ENCODE measurements at regions not wholly inside any gene's neighbourhood (a gene's known extent, or its start where the extent isn't known, plus 50 kb on each side); places are given as distances from the start of the nearest gene placed in this dataset.
"Not testable (repeated sequence)": the region's sequence is repeated elsewhere in the genome, so short reads cannot be mapped to it uniquely, and the experiment has no call there.

DNA sequence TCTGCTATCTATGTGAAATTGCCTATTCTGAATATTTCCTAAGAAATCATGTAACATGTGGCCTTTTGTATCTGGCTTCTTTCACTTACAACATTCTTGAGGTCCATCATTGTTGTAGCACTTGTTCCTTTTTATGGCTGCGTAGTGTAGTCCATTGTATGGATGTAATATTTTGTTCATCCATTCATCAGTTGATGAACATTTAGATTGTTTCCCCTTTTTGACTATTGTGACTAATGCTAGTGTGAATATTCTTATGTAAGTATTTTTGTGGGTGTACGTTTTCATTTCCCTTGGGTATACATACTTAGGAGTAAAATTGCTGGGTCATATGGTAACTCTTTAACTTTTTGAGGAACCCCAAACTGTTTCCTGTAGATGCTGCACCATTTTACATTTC is 134.6 kb downstream of the FOXD4L6 start:
- H3K9me2 ChIP-seq (replicated peaks; ENCODE audit: low read length); DNase-seq; H3K27ac ChIP-seq (ENCODE audit: low read length); BruUV-seq (replicated peaks); H3K9ac ChIP-seq (ENCODE audit: low read length); H3F3A ChIP-seq (ENCODE audit: low read length, unreplicated experiment); CTCF ChIA-PET; H3K4me3 ChIP-seq (ENCODE audit: low read length); intact Hi-C loops (cut with micrococcal nuclease); H3K27me3 ChIP-seq (ENCODE audit: low read length); ATAC-seq; H3K9me3 ChIP-seq (ENCODE audit: low read length); H3K36me3 ChIP-seq (ENCODE audit: low read depth, low read length); H2AFZ ChIP-seq (ENCODE audit: low read length); H4K20me1 ChIP-seq (ENCODE audit: low read length); POLR2A ChIA-PET (ENCODE audit: unreplicated experiment): not testable (repeated sequence)
- Histone ChIP-seq H3K4me2 (ENCODE audit: low read length) (peak overlapping the region; percentile 88), H3K4me1 (ENCODE audit: insufficient read depth, low read length) (peaks cover 14% of the 10 kb centered on the region), H3K79me2 (ENCODE audit: low read length) (peaks cover 12% of the 10 kb centered on the region)

DNA sequence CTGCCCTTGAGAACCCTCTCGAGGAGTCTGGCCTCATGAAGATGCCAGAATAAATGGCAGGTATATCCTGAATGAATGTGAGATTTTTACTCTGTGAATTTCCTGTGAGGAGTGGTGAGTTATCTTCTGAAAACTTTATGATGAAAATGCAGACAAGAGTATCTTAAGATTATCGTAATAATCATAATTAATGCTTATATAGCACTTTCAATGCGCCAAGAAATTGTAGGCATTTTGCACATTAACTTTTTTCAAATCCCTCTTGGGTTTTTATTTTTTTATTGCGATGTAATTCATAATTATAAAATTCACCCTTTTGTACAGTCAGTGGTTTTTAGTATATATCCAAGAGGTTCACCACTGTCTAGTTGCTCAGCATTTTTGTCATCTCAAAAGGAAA is 135.1 kb downstream of the FOXD4L6 start:
- H2AFZ ChIP-seq (ENCODE audit: low read length); BruUV-seq (replicated peaks); H3F3A ChIP-seq (ENCODE audit: low read length, unreplicated experiment); CTCF ChIA-PET; H3K9ac ChIP-seq (ENCODE audit: low read length); H3K27ac ChIP-seq (ENCODE audit: low read length); H3K9me2 ChIP-seq (replicated peaks; ENCODE audit: low read length); intact Hi-C loops (cut with micrococcal nuclease); ATAC-seq; H4K20me1 ChIP-seq (ENCODE audit: low read length); H3K36me3 ChIP-seq (ENCODE audit: low read depth, low read length); H3K27me3 ChIP-seq (ENCODE audit: low read length); H3K9me3 ChIP-seq (ENCODE audit: low read length); DNase-seq: not testable (repeated sequence)
- Histone ChIP-seq H3K4me1 (ENCODE audit: insufficient read depth, low read length) (peaks cover 14% of the 10 kb centered on the region), H3K4me3 (ENCODE audit: low read length) (peak overlapping the region; percentile 92), H3K4me2 (ENCODE audit: low read length) (peak overlapping the region; percentile 88), H3K79me2 (ENCODE audit: low read length) (peaks cover 12% of the 10 kb centered on the region)
- POLR2A ChIA-PET (ENCODE audit: unreplicated experiment), result interaction anchor here (0.7 kb wide), 1 partner anchor 47 kb away, joined by 3 read pairs; no protein-coding TSS in a partner anchor

DNA sequence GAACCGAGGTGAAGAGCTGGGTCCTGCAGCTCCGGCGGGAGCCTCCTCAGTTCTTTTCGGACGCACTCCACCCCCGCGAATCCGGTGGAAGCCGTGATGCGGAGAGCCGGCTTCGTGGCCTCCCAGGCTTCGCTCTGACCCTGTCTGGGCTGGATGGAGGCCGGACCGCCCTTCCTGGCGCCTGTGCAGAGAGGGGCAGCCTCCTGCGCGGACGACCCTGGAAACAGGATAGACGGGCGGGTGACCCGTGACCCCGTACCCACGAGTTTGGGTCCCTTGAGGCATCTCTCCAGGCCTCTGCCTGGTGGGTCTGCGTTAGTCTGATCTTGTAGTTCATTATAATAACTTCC is 136.0 kb downstream of the FOXD4L6 start:
- H3K36me3 ChIP-seq (ENCODE audit: low read depth, low read length); H4K20me1 ChIP-seq (ENCODE audit: low read length); intact Hi-C loops (cut with micrococcal nuclease); POLR2A ChIA-PET (ENCODE audit: unreplicated experiment); H3K27me3 ChIP-seq (ENCODE audit: low read length); CTCF ChIA-PET; H3F3A ChIP-seq (ENCODE audit: low read length, unreplicated experiment); DNase-seq; H3K9me2 ChIP-seq (replicated peaks; ENCODE audit: low read length); H3K9me3 ChIP-seq (ENCODE audit: low read length): not testable (repeated sequence)
- ATAC-seq, result peak; percentile 28
- Histone ChIP-seq H2AFZ (ENCODE audit: low read length) (peak overlapping the region; percentile 97), H3K4me1 (ENCODE audit: insufficient read depth, low read length) (peaks cover 14% of the 10 kb centered on the region), H3K79me2 (ENCODE audit: low read length) (peaks cover 12% of the 10 kb centered on the region), H3K27ac (ENCODE audit: low read length) (peak overlapping the region; percentile 40), H3K4me3 (ENCODE audit: low read length) (peak overlapping the region; percentile 92), H3K4me2 (ENCODE audit: low read length) (peak overlapping the region; percentile 88), H3K9ac (ENCODE audit: low read length) (peak overlapping the region; percentile 83)
- BruUV-seq (replicated peaks), result TSS peak; percentile 63

DNA sequence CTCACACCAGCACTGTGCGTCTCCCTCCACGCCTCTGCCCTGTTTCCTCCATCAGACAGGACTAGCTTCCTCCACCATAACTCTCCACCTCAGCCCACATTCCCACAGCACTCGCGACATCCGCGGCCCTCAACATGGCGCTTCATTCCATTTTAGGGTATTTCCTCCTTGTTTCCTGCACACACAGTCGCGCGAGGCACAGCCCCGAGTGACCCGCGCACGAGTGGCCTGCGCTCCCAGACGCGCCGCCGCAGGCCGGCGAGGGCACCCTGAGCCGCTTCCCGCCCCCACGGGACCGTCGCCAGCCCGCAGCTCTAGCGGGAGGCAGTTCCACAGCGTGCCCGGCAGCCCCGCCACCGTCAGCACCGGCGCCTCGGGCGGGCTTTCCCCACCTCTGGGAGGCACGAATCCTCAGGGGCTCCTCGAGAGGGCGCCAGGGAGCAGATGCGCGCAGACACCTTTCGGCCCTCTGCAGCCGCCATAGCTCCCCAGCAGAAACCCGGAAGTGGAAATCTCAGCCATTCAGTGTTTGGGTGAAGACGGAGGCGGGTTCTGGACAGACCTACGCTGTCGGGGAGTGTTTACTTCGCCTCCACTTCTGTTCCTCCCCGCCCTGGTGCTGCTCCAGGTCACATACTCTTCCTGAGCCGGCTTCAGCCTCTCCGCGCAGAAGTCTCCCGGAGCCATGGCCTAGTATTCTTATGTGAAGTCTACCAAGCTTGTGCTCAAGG is 136.6 kb downstream of the FOXD4L6 start:
- peak overlapping the region; percentile 52 for H3K27ac ChIP-seq (ENCODE audit: low read length)
- H3K4me1 ChIP-seq (ENCODE audit: insufficient read depth, low read length), result peaks cover 14% of the 10 kb centered on the region
- peaks cover 12% of the 10 kb centered on the region for H3K79me2 ChIP-seq (ENCODE audit: low read length)
- H3K36me3 ChIP-seq (ENCODE audit: low read depth, low read length); H3K9me2 ChIP-seq (replicated peaks; ENCODE audit: low read length); BruUV-seq (replicated peaks); H3K9me3 ChIP-seq (ENCODE audit: low read length); H3K27me3 ChIP-seq (ENCODE audit: low read length); H4K20me1 ChIP-seq (ENCODE audit: low read length); H3F3A ChIP-seq (ENCODE audit: low read length, unreplicated experiment); intact Hi-C loops (cut with micrococcal nuclease): not testable (repeated sequence)
- peak overlapping the region; percentile 88 for H3K4me2 ChIP-seq (ENCODE audit: low read length)
- DNase-seq (peak; percentile 99), ATAC-seq (peak; percentile 99)
- CTCF ChIA-PET, result interaction anchor here (0.6 kb wide), 1 partner anchor 237 kb away, joined by 5 read pairs; no protein-coding TSS in a partner anchor
- peak overlapping the region; percentile 83 for H3K9ac ChIP-seq (ENCODE audit: low read length)
- POLR2A ChIA-PET (ENCODE audit: unreplicated experiment), result interaction anchor here (0.5 kb wide), 1 partner anchor 201 kb away, joined by 3 read pairs; no protein-coding TSS in a partner anchor
- H3K4me3 ChIP-seq (ENCODE audit: low read length), result peak overlapping the region; percentile 92
- TF ChIP-seq, protein P1, sequence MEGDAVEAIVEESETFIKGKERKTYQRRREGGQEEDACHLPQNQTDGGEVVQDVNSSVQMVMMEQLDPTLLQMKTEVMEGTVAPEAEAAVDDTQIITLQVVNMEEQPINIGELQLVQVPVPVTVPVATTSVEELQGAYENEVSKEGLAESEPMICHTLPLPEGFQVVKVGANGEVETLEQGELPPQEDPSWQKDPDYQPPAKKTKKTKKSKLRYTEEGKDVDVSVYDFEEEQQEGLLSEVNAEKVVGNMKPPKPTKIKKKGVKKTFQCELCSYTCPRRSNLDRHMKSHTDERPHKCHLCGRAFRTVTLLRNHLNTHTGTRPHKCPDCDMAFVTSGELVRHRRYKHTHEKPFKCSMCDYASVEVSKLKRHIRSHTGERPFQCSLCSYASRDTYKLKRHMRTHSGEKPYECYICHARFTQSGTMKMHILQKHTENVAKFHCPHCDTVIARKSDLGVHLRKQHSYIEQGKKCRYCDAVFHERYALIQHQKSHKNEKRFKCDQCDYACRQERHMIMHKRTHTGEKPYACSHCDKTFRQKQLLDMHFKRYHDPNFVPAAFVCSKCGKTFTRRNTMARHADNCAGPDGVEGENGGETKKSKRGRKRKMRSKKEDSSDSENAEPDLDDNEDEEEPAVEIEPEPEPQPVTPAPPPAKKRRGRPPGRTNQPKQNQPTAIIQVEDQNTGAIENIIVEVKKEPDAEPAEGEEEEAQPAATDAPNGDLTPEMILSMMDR (conservative IDR thresholded peaks at IDR 0.05; ENCODE audit: low read depth, low read length), result peak; percentile 89
- TF ChIP-seq EZH2phosphoT487 (IDR thresholded peaks at IDR 0.05; ENCODE audit: borderline replicate concordance, low read length), result 0 out of 2 replicates have a peak, but pooled peaks have one; percentile 29
- peak overlapping the region; percentile 97 for H2AFZ ChIP-seq (ENCODE audit: low read length)

DNA sequence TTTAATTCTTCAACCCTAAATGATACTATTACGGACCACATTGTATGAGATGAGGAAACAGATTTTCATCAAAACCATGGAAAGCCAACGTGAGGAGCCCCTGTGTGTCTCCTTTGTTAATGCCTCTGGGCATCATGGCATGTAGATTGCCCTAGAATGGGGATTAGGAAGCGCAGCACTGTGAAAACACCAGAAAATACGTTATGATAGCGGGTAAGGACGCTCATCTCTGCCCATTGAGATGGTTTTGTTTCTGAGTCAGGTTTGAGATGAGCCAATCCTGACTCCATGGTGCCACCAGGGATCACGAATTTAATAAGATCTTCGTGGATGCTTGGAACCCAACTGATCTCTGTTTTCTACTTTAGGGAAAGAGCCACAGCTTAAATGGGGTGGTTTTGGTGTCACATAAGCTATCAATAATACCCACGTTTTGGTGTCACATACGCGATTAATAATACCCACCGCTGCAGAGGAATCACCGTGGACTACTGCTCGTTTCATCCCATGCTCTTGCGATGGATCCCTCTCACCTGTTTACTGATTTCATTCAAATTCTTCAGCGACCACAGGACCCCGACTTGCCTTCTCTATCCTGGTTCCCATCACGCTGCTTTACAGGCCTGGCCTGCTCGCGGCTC is 137.3 kb downstream of the FOXD4L6 start:
- BruUV-seq (replicated peaks), result TSS peak; percentile 49
- H3K9me3 ChIP-seq (ENCODE audit: low read length); intact Hi-C loops (cut with micrococcal nuclease); H3K36me3 ChIP-seq (ENCODE audit: low read depth, low read length); H3F3A ChIP-seq (ENCODE audit: low read length, unreplicated experiment); H3K9me2 ChIP-seq (replicated peaks; ENCODE audit: low read length); H3K27me3 ChIP-seq (ENCODE audit: low read length); DNase-seq; ATAC-seq; H4K20me1 ChIP-seq (ENCODE audit: low read length): not testable (repeated sequence)
- CTCF ChIA-PET, result interaction anchor here (0.6 kb wide), 1 partner anchor 236 kb away, joined by 5 read pairs; no protein-coding TSS in a partner anchor
- POLR2A ChIA-PET (ENCODE audit: unreplicated experiment), result interaction anchor here (0.5 kb wide), 1 partner anchor 200 kb away, joined by 3 read pairs; no protein-coding TSS in a partner anchor
- peak overlapping the region; percentile 52 for H3K27ac ChIP-seq (ENCODE audit: low read length)
- H3K79me2 ChIP-seq (ENCODE audit: low read length), result peaks cover 12% of the 10 kb centered on the region
- H2AFZ ChIP-seq (ENCODE audit: low read length), result peak overlapping the region; percentile 97
- peak overlapping the region; percentile 88 for H3K4me2 ChIP-seq (ENCODE audit: low read length)
- peak overlapping the region; percentile 83 for H3K9ac ChIP-seq (ENCODE audit: low read length)
- peaks cover 14% of the 10 kb centered on the region for H3K4me1 ChIP-seq (ENCODE audit: insufficient read depth, low read length)
- H3K4me3 ChIP-seq (ENCODE audit: low read length), result peak overlapping the region; percentile 92
